ENCODE measurements at regions not wholly inside any gene's neighbourhood (a gene's known extent, or its start where the extent isn't known, plus 50 kb on each side); places are given as distances from the start of the nearest gene placed in this dataset.

GRCh38 chr2:234372506-234372905 is 124.4 kb downstream of the ARL4C start:
- BruUV-seq (replicated peaks), result no TSS peak
- Histone ChIP-seq H3K9me3 (replicated peaks; ENCODE audit: control insufficient read depth, insufficient read depth, low read length) (no peaks in the 10 kb centered on the region), H3K4me3 (replicated peaks in 1 of 3; ENCODE audit: insufficient read depth in 1 of 3, low read depth in 1 of 3, low read length in 3 of 3) (no peak overlapping the region), H4K20me1 (replicated peaks; ENCODE audit: control insufficient read depth, extremely low read depth, insufficient read depth, low read length) (no peaks in the 10 kb centered on the region), H3K27ac (ENCODE audit: insufficient read depth, low read depth, low read length) (no peak overlapping the region), H3K9me1 (replicated peaks; ENCODE audit: control insufficient read depth, extremely low read depth, insufficient read depth, low read length) (no peaks in the 10 kb centered on the region), H2AFZ (ENCODE audit: low read depth, low read length) (no peak overlapping the region), H3K27me3 (ENCODE audit: control insufficient read depth in 2 of 2, insufficient read depth in 2 of 2, low read length in 2 of 2) (no peaks in the 10 kb centered on the region), H3K4me1 (ENCODE audit: control insufficient read depth, extremely low read depth, insufficient read depth, low read length) (no peaks in the 10 kb centered on the region), H3K9ac (replicated peaks; ENCODE audit: extremely low read depth, insufficient read depth, low read length) (no peak overlapping the region), H3K79me2 (ENCODE audit: control insufficient read depth, insufficient read depth, low read length) (no peaks in the 10 kb centered on the region), H3K36me3 (ENCODE audit: control insufficient read depth in 2 of 2, extremely low read depth in 1 of 2, insufficient read depth in 2 of 2, low read length in 2 of 2) (no peaks in the 10 kb centered on the region), H3K4me2 (ENCODE audit: insufficient read depth, low read length) (no peak overlapping the region)
- intact Hi-C loops (cut with micrococcal nuclease) (no loop called here), dilution Hi-C loops (cut with MboI; ENCODE audit: extremely low pct_ligation_motif_present, low sequenced_read_pairs) (no loop called here)
- FAIRE-seq, result no peak
- TF ChIP-seq JUN (IDR thresholded peaks at IDR 0.05; ENCODE audit: borderline replicate concordance, insufficient read depth, insufficient read length, low read depth), result no peak
- TF ChIP-seq MAX (IDR thresholded peaks at IDR 0.05; ENCODE audit: insufficient read depth, insufficient read length), result no peak
- no peak for TF ChIP-seq EZH2 (IDR thresholded peaks at IDR 0.05; ENCODE audit: borderline replicate concordance, low read depth, low read length, severe bottlenecking)
- no peak for TF ChIP-seq GATA2 (IDR thresholded peaks at IDR 0.05; ENCODE audit: insufficient read depth, insufficient read length, low read depth, low read length)
- no peak for TF ChIP-seq CTCF (IDR thresholded peaks at IDR 0.05; ENCODE audit: extremely low read depth in 1 of 2, insufficient read depth in 1 of 2, low read depth in 1 of 2, low read length in 2 of 2)
- TF ChIP-seq FOS (IDR thresholded peaks at IDR 0.05; ENCODE audit: borderline replicate concordance, insufficient read depth, low read length), result no peak
- no peak for TF ChIP-seq POLR2AphosphoS5 (IDR thresholded peaks at IDR 0.05; ENCODE audit: insufficient read depth, low read depth, low read length)
- no peak for TF ChIP-seq MYC (IDR thresholded peaks at IDR 0.05; ENCODE audit: low read depth, low read length)
- TF ChIP-seq POLR2A (IDR thresholded peaks at IDR 0.05; ENCODE audit: low read depth, low read length), result no peak
- POLR2A ChIA-PET, result no interaction called here
- no peak for DNase-seq (ENCODE audit: low read depth, low spot score)
- CTCF ChIA-PET, result interaction anchor here (1.3 kb wide), 1 partner anchor 9 kb away, joined by 4 read pairs; no protein-coding TSS in a partner anchor
